AG10803 (cell line): ENCODE measurements at regions not wholly inside any gene's neighbourhood (a gene's known extent, or its start where the extent isn't known, plus 50 kb on each side); places are given as distances from the start of the nearest gene placed in this dataset.
A peak's percentile ranks its signal among the peaks of the same experiment; 100 is the strongest.

Experiments
- DNase-seq: peaks from one replicate; pipeline ENCODE4 v3.0.0; 2010; ENCODE audit warnings: low read depth
- H3K4me3 ChIP-seq: 2 replicates; pipeline ENCODE4 v1.5.1; 2011; ENCODE audit warnings: mild to moderate bottlenecking, low read length, control low read depth
- TF ChIP-seq, protein P1 (sequence below): conservative IDR thresholded peaks from 2 replicates; pipeline ENCODE4 v1.5.1; 2011; ENCODE audit warnings: mild to moderate bottlenecking, low read length, control low read depth, inconsistent platforms

- TF ChIP-seq, protein P1, sequence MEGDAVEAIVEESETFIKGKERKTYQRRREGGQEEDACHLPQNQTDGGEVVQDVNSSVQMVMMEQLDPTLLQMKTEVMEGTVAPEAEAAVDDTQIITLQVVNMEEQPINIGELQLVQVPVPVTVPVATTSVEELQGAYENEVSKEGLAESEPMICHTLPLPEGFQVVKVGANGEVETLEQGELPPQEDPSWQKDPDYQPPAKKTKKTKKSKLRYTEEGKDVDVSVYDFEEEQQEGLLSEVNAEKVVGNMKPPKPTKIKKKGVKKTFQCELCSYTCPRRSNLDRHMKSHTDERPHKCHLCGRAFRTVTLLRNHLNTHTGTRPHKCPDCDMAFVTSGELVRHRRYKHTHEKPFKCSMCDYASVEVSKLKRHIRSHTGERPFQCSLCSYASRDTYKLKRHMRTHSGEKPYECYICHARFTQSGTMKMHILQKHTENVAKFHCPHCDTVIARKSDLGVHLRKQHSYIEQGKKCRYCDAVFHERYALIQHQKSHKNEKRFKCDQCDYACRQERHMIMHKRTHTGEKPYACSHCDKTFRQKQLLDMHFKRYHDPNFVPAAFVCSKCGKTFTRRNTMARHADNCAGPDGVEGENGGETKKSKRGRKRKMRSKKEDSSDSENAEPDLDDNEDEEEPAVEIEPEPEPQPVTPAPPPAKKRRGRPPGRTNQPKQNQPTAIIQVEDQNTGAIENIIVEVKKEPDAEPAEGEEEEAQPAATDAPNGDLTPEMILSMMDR: no peak
Observed at GRCh38 chr1:87812871-87813577, 484.3 kb downstream of the LMO4 start.

DNA sequence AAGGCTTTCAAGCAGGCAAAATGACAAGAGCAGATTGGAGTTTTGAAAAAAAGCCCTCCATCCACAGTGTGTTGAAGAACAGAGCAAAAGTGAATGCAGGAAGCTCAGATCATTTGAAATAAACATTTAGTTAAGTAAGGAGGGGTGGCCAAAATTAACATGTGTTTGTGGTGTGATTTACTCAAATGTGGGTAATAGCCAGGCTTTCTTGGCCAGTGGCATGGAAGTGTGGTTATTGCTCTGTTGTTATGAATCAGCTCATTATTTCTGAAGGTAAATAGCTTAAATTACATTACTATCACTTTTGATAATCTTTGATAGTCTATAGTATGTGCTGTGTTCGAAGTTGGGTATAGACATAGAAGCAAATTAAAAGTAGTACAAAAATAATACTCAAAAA, 485.9 kb downstream of the LMO4 start:
- DNase-seq: peak; percentile 66
- H3K4me3 ChIP-seq: no peak overlapping the region
- TF ChIP-seq, protein P1: no peak

More at GRCh38 chr1:87812871-87813577, 484.3 kb downstream of the LMO4 start:
- no peak for DNase-seq
- no peak overlapping the region for H3K4me3 ChIP-seq

GRCh38 chr1:87816646-87817045, 488.0 kb downstream of the LMO4 start:
- TF ChIP-seq, protein P1: no peak
- DNase-seq: peak; percentile 3
- H3K4me3 ChIP-seq: no peak overlapping the region

GRCh38 chr1:87820668-87821334, 492.1 kb downstream of the LMO4 start:
- TF ChIP-seq, protein P1: no peak

DNA sequence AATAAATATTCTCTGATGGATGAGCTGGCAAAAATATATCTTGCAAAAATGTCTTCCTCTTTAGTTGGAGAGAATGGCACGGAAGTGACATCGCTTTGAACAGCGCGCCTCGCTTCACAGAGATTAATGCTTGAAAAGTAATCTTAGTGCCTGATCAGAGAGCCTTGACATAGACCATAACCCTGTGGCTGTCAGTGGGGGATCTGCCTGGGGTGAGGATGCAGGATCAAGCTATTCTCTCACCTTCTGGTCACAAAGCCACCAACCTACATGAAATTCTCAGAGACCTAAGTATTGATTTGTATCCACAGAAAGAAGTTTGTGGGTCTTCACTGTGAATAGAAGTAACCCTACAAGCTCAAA, 492.6 kb downstream of the LMO4 start:
- no peak overlapping the region for H3K4me3 ChIP-seq
- TF ChIP-seq, protein P1: no peak
- DNase-seq: no peak

More at GRCh38 chr1:87820668-87821334, 492.1 kb downstream of the LMO4 start:
- no peak overlapping the region for H3K4me3 ChIP-seq
- no peak for DNase-seq

- H3K4me3 ChIP-seq: no peak overlapping the region
- peak; percentile 83 for DNase-seq
- TF ChIP-seq, protein P1: no peak
Observed at GRCh38 chr1:87826681-87827251, 498.1 kb downstream of the LMO4 start.
